NAMALWA (cell line): ENCODE measurements at regions not wholly inside any gene's neighbourhood (a gene's known extent, or its start where the extent isn't known, plus 50 kb on each side); places are given as distances from the start of the nearest gene placed in this dataset.

Experiments used
- DNase-seq: peaks from one replicate; pipeline ENCODE4 v3.0.0-alpha.2; 2015; ENCODE audit warnings: low spot score

DNA sequence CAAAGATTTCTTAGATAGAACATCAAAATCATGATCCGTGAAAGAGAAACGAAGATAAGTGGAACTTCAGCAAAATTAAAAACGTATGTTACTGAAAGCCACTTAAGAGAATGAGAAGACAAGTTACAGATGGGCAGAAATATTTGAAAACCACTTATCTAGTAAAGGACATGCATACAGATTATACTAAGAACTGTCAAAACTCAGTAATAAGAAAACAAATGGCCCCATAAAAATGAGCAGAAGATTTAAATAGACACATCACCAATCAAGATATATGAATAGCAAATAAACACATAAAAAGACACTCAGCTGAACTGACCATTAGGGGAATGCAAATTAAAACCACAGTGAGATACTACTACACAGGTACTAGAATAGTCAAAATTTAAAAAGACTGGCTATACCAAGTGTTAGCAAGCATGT, 343.7 kb downstream of the PTEN start:
- DNase-seq = no peak

DNA sequence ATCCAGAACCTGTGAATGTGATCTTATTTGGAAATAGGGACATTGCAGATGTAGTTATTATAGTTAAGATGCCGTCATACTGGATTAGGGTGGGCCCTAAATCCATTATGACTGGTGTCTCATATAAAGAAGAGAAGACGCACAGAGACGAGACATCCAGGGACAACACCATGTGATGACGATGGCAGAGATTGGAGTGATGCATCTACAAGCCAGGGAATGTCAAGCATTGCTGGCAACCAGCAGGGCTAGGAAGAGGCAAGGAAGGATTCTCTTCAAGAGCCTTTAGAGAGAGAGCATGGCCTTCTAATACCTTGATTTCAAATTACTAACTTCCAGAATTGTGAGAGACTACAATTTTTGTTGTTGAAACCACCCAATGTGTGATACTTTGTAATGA, 345.8 kb downstream of the PTEN start:
- DNase-seq = no peak

DNA sequence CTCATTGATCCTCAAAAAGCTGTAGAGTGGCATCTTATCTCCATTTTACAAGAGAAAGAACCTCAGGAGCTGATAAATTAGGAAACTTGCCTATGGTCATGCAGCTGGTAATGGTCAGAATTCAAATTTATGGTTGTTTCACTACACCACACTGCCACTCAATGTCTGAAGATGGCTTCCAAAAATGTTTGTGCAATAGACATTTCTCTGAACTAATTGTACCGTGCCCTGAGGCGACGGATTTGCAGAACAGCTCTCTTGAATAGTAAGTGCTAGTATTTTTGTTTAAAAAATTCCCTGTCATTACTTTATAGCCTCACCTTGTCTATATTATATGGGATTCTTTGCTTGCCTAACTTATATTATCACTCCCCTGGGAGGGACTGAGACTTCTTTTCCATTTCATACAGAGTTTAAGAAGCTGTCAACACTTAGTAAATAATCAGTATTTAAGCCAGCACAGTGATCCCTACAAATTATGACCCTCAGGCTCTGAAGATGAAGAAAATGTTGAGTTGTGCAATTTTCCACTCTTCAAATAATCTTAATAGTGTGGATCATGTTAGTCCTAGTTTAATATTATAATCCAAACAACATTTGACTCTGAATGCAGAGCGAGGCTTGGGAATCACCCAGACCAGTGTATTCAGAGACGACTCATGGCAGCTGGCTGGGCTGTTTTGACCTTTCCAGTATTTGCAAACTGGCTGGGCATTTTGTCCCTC, 346.6 kb downstream of the PTEN start:
- no peak for DNase-seq

DNA sequence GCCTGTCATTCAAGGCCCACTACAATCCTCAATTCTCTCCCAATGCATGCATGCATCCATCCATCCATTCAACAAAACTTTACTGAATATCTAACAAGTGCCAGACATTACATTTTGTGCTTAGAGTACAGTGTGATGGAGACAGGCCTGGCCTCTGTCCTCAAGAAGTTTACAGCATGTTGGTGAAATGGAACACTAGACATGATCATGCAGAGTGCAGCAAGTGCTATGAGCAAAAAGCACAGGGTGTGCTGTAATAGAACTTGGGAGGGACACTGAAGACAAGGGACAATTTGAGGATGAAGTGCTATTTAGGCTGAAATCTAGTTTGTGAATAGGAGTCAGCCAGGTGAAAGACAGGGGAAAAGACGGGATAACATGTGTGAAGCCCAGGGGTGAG, 347.8 kb downstream of the PTEN start:
- no peak for DNase-seq

DNA sequence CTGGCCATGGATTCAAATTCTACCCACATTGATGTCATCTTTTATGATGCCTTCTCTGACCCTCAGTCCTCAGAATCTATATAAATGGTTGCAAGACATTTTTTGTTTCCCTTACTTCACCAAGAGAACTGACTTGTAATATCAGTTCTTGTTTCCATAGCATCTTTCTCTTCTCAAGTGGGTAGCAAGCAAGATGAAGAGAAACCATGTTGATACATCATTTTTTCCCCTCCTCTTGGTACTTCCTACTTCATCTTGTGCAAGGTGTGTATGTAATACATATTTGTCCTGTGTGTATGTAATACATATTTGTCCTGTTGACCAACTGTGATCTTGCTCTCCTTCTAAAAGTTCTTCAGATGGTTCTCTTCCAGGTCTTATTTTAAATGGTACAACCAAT, 348.6 kb downstream of the PTEN start:
- no peak for DNase-seq

DNA sequence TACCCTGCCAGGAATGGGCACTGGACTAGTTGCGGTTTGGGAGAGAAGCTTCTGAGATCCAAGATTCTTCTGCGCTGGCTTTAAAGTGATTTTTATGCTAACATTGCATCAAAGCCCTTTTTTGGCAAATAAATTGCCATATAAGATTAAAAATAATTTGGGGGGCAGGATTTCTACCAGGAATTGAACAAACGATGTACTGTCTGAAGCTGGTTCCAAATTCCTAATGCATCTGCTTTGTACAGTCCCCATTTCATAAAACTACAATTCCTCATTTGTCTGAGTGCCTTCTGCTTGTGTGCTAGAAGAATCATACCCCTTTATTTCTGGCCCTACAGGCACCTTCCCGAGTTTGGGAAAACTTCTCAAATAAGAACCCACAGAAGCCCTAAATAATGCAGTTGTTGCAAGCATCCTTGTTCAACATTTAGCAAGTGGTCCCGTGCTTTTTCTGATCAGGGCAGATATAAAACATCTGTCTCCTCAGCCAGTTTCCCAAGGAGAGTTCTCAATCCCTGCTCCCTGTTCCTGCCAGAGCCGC, 349.7 kb downstream of the PTEN start:
- DNase-seq = no peak

DNA sequence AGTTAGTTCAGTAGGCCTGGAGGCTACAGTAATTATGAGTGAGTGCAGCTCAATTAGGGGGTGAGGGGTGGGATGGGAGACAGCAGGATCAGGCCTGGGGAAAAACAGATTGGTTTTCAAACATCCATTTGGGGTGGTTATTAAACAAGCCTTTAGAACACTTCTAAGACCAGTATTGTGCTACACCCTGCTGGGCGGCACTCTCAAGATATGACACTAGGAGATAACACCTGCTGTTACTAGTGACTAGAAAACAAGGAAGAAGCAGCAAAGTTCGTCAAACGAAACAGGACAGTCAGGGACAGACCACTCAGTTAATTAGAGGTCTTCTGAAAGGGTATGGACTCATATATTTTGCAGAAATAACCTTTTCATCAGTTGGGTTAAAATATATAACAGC, 353.6 kb downstream of the PTEN start:
- peak; percentile 47 for DNase-seq

DNA sequence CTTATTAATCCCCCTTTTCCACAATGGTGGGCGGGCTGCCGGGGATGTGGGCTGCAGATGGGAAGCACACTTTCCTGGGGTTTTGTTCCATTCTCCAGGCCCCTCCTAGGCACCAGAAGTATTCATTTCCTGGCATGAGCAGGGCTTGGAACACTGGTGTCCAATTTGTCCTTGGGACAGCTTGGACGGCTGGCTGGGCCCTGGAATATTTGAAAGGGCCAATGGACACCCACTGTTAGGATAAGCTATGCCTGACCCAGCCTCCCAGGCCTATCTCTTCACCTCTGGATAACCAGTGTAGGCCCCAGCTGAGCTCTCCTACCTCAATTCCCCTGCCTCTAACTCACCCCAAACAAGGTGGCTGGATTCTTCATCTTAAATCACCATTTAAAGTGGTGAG, 354.9 kb downstream of the PTEN start:
- DNase-seq = no peak

DNA sequence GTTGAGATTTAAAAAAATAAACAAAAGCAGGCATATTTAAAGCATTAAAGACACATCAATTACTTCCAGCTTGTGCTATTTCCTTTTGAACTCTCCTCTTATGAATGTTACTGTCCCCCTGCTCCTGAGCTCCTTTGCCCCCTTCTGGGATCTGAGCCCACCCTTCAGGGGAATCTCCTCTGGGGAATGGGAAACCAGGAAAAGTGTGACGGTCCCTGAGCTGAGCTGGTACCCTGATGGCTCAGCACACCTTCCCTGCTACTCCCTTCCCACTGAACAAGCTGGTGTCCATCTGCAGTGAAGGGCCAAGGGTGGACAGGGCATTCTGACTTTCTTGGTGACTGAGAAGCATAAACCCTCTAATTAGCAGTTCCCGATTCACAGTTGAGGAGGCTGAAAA, 356.3 kb downstream of the PTEN start:
- DNase-seq = no peak

DNA sequence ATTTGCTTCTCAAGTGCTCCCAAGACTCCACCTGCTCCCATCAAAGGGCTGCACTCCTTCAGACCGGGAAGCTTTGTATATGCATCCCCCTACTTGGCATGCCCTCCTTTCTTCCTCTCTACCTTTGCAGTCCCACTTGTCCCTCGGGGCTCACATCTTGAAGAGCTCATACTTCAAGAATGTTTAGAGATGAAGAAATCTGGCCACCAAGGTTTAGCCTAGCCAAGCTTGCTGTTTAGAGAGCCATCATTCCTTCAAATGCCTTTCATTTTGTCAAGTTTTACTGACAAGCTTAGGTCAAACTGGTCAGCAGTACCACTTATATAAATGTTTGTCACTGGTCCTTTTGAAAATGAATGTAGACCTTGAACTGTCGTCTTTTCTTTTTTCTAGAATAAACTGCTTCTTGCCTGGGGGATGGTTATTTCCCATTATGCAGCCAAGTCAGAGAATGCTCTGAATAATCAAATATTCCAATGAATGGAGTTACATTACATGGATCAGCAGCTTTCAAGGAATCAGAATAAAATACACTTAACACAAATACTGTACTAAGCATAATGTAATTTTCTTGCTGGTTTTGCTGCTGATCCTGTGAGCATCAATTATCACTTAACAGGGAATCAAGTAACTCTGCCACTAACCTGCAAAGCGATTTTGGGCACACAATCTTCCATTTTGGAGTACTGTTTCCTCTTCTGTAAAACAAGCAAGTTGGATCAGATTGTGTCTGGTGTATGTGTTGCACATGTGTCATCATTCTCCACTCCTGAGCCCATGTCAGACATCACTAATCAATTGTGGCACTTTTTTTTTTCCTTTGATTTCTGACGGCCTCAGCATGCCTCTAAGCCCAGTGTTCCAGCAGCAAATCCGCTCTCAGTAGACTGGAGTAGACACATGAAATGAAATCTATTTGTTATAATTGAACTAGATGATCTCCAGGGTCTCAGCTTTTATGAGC, 357.9 kb downstream of the PTEN start:
- DNase-seq = no peak

DNA sequence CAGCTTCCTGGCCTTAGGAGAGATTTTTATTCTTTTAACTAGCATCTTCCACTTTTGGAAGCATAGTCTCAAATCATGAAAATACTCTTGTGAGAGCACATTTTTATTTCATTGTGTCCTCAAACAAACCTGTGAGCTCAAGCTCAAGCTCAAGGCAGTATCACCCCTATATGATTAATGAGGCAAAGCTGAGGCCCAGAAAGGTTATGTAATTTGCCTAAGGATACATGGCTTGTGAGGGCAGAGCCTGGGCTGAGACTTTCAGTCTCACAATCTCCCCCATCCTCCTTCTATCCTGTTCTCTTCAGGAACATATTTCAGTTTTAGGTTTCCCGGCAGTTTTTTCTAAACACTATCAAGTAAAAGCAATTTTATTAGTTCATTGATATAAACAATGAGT, 359.5 kb downstream of the PTEN start:
- DNase-seq = no peak
